ENCODE measurements at regions not wholly inside any gene's neighbourhood (a gene's known extent, or its start where the extent isn't known, plus 50 kb on each side); places are given as distances from the start of the nearest gene placed in this dataset.
"Not testable (repeated sequence)": the region's sequence is repeated elsewhere in the genome, so short reads cannot be mapped to it uniquely, and the experiment has no call there.

DNA sequence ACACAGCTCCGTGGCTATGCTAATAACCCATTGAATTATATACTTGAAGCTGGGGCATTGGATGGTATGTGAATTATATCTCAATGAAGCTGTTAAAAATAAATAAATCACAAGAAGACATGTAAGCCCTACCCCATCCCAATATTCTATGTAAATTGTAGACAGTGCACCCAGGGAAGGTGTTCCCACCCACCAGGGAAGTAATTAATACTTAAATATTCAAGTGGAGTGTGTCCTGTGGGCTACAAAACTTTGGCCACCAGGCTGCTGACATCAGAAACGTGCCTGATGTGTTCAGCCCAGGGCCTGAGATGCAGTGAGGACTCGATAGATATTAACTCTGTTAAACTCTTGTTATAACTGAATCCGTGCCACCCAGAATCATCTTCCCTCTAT lies 240.4 kb upstream of the RREB1 start:
- no peak for DNase-seq (ENCODE audit: low spot score)

DNA sequence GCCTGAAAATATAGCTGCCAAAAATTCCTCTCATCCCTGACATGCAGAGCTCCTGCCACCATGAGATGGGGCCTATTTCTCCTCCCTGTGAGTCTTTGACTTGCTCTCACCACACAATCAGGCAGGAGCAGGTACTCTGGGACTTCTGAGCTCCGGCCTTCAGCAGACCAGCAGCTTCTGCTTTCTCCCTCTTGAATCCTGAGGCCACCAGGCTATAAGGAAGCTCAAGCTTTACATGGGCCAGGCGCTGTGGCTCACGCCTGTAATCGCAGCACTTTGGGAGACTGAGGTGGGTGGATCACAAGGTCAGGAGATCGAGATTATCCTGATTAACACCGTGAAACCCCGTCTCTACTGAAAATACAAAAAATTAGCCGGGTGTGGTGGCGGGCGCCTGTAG lies 238.7 kb upstream of the RREB1 start:
- no peak for DNase-seq (ENCODE audit: low spot score)

DNA sequence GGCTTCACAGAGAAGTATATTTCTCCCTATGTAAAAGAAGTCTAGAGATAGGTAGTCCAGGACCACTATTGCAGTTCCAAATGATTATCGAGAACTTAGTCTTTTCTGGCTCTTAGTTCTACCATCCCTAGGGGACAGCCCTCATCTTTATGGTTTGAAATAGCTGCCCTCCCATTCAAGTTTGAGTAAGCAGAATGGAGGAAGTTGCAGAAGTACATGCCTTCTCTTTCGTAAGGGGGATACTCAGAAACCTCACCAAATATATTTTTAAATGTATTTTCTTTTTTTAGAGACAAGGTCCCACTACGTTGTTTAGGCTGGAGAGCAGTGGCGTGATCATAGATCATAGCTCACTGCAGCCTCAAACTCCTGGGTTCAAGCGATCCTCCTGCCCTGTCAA lies 236.8 kb upstream of the RREB1 start:
- DNase-seq (ENCODE audit: low spot score): no peak

DNA sequence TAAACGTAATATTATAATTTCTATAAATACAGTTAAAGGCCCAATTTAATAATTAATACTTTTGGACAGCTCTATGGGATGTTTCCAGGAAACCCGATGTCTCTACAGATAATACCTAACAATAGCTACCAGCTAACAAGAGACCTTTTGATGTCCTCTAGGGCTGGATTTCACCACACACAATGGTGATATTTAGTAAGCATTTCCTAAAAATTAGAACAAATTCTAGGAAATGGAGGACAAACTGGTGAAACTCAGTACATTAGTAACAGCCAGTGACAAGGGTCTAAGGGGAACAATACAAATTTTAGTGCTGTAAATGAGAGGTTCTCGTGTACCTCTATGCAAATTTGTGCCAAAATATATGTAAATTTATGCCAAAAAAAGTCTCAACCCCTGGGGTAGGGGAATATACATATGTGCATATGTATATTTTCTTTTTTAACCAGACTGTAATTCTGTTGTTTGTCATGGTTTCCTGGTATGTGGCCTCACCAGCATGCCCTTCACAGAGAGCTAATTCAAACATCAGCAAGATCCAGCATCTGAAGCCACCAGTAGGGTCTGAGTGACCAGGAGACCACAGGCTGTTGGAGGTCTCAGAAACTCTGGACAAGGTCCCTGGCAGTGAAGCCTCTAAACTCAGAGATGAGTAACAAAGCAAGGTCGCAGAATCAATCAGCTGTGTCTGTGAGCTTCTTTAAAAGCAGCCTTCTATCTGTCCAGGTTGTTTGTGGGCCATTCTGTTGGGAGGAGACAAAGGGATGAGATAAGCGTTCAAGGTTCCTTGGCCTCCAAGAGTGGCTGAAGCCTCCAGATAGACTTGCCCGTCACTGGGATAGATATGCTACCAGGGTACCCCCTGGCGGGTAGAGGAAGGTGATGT lies 235.1 kb upstream of the RREB1 start:
- no peak for DNase-seq (ENCODE audit: low spot score)

DNA sequence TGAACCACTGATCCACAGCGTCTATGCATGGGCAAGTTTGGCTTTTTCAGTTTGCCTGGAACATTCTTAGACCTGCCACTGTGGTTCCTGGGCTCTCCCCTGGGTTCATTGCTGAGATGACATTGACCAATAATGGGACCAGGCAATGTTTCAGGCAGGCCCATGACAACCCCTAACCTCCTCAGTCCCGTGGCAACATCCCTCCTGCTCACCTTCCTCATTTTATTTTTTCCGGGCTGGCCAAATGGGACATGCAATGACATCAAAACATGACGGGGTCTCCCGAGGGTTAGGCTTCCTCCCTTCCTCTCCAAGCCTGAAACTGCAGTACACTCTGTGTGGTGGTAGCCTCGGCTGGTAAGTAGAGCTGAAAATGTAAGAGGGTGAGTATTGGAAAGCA lies 234.0 kb upstream of the RREB1 start:
- no peak for DNase-seq (ENCODE audit: low spot score)

DNA sequence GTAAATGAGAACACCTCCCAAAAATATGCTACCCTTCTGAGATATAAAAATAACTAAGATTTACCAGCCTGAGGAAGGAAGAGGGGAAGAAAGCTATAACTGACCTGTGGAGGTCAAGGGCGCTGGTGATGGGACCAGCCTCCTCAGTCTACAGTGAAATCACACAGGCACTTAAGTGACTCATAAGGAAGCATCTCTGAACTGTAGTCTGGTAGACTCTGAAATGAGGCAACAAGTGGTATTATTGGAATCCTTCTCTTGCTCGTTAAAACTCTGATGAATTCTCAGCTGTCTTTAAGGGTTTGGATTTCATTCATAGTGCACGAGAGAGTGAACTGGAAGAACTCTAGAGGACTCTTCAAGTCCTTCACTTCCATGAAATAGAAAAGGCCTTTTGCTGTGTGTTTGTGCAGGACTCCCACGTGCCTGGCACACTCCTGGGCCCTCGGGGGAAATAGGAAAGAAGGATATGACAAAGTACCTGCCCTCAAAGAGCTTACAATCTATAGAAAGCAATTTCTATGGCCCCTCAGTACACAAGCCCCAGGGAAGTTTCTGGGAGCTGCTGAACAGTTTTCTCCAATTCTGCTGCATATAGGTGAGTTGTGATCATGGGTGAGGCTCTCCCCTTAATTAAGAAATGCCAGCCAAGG lies 231.8 kb upstream of the RREB1 start:
- DNase-seq (ENCODE audit: low spot score): peak; percentile 53

DNA sequence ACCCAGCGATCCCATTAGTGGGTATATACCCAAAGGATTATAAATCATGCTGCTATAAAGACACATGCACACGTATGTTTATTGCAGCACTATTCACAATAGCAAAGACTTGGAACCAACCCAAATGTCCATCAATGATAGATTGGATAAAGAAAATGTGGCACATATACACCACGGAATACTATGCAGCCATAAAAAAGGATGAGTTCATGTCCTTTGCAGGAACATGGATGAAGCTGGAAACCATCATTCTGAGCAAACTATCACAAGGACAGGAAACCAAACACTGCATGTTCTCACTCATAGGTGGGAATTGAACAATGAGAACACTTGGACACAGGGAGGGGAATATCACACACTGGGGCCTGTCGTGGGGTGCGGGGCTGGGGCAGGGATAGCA lies 230.0 kb upstream of the RREB1 start:
- DNase-seq (ENCODE audit: low spot score): not testable (repeated sequence)

DNA sequence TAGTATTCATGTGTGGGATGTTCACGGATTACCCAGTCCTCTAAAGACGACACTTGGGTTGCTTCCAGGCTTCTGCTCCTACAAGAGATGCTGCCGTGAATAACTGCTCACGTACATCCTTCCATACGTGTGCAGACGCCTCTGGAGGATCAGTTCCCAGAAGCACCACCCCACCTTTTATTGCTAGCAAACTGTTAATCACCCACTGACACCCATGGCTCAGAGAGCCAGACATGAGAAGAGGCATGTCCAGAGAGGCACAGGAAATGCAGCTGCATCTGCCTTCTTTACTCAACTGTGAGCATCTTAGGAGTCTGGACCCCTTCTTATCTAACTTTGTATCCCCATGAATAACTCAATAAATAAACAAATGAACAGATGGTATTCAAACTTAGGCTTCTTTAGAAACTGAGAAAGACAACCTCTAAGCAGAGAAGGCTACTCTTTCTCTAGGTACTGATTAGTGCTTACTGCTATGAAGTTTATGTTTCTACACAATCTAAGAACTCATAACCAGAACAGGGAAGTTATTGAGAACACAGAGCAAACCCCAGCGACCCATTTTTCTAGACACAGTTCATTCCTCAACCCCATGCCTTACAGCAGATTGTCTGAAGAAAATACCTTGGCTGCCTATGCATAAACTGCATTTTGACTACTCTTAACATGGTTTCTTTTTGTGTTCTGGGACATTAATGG lies 228.7 kb upstream of the RREB1 start:
- DNase-seq (ENCODE audit: low spot score): no peak

DNA sequence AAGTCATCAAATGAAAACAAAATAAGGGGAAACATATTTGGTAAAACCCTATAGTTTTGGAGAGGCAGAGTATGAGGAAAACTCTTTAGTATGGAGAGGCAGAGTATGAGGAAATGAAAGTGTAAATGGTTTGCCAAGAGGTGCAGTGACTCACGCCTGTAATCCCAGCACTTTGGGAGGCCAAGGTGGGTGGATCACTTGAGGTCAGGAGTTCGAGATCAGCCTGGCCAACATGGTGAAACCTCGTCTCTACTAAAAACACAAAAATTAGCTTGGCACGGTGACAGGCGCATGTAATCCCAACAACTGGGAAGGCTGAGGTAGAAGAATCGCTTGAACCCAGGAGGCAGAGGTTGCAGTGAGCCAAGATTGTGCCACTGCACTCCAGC lies 228.2 kb upstream of the RREB1 start:
- not testable (repeated sequence) for DNase-seq (ENCODE audit: low spot score)

DNA sequence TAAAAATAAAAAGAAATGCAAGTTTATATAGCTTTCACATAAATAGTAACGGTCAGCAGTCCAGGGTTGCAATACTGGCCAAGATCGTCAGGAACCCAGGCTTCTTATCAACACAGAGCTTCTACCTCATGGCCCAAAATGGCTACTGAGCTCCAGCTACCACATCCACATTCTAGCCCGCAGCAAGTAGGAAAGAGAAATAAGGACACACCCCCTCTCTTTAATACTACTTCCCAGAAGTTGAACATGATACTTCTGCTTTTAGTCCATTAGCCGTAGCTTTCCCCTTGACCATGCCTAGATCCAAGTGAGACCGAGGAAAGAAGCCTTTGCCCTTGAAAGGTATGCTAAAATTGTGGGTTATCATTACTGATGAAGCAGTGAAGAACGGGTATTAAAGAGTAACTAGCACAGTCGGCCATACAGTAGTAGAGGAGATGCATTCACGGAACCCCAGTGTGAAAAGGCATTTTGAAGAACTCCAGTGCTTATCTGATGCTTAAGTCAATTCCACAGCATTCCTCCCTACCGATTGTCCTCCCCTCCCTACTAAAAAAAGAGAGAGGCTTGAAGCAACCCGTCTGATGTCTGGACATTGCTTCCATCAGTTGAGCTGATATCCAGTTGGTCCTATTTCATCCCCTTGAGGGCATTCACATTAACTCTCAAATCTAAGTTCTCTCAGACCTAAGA lies 226.9 kb upstream of the RREB1 start:
- DNase-seq (ENCODE audit: low spot score): no peak

DNA sequence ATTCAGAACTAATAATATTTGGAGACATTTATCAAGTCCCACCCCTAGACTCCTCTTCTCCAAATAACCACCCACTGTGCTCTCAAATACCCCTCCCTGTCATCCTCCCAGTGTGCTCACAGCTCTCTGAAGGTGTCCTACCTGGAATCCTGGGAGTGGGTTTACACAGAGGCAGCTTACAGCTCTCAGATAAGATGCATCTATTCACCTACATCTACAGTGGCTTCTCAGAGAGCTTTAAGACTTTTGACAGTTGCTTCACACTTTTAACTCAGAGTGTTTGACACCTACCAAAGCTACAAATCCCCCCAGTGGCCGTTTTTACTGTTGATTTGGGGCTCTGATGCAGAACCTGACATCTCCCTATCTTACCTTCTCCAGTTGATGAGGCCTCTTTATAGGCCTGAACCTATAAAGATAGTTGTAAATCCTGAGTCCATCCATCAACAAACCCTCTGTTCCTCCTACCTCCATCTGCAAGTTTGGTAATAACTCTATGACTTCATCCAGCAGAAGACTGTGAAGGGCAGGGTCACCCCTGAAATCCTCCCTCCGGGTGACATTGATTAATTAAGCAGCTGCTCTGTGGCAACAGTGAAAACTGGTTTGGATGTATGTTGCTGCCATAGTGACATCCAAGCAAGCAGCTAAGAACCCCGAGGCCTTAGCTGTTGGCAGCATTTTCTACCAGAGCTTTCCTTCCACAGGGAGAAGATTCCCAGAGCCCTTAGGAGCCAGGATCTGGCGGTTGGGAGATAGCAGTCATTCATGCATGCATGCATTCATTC lies 226.1 kb upstream of the RREB1 start:
- DNase-seq (ENCODE audit: low spot score): no peak

DNA sequence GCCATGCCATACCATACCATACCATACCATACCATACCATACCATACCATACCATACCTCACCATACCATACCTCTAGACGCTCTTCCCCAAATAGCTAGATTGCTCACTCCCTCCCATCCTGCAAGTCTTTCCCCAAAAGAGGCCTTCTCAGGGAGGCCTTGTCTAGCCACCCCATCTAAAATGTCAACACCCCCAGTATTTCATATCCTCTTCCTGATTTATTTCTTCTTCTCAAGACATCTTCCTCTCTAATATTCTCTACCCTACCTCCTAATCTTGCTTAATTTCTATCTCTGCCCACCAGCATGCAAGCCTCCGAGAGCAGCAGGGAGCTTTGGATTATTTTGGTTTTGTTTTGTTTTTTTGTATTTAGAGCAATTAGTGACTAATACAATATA lies 225.2 kb upstream of the RREB1 start:
- no peak for DNase-seq (ENCODE audit: low spot score)

DNA sequence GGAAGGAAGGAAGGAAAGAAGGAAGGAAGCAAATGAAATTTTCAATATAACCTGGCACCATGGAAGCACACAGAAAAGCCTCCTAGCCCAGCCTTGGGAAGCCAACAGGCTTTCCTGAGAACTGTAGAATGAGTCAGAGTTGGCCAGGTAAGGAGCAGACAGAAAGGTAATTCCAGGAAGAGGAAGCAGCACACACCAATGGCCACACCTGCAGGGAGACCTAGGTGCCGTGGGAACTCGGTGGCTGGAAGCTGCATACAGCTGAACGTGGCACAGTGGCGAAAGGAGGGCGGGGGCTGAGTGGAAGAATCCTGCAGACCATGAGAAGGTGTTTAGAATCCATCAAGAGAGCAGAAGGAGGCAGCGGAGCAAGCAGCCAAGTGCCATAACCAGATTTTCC lies 224.8 kb upstream of the RREB1 start:
- DNase-seq (ENCODE audit: low spot score): no peak

DNA sequence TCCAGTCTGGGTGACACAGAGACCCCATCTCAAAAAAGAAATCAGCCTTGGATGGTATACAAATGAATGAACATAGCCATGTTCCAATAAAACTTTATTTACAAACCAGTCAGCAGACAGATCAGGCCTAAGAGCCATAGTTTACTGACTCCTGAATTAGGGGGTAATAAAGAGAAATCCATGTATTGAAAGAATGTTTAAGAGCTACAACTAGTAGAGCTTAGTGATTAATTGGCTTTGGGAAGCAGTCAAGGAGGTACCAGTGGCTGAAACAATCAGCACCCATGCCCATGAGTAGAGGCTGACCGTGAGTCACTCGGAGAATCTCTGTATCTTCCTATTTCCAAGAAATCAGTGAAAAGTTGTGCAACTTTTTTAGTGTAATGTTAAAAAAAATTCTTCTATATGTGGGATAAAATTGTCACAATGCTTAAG lies 223.6 kb upstream of the RREB1 start:
- no peak for DNase-seq (ENCODE audit: low spot score)

DNA sequence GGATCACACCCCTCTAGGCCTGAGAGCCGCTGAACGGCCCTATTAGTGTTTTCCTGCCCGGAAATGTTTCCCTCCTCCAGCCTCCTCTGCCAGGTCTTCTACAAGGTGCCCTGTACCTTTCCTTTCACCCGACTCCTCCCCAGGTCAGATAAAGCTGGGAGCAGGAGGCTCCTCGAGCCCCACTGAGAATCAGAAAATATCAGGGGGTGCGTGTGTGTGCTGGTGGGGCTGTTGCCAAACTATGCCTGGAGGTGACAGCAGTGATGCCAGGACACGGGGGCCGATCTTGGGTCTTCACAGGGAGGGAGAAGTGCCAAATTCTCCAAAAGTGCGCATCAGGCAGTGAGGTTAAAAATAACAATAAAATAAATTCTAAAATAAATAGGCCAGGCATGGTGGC lies 222.8 kb upstream of the RREB1 start:
- no peak for DNase-seq (ENCODE audit: low spot score)

DNA sequence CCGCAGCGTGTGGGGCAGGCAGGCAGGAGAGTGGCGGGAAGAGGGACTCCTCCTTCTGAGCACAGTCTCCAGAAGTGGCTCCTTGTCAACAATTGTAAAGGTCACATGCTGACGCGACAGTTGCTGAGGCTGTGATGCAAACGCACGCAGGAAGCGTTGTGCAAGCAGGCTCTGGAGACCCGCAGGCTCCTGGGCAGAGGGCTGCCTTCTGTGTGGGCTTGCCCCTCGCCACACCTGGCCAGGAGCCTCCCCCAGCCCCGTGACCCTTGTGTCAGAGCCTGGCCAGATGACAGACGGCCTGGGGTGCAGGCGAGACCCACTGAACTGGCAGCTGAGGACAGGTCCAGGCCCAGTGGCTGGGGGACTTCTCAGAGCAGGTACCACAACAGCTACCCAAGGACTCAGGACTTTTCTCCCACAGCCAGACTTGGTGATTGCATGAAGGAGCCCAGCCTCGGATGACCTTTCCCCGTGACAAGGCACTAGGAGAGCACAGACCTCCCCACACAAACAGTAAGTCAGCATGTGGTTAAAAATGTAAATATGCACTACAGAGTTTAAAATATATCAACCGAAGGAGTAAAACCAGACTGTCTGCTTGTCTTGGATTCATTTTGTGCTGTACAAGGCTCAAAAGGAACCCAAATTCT lies 222.1 kb upstream of the RREB1 start:
- no peak for DNase-seq (ENCODE audit: low spot score)

DNA sequence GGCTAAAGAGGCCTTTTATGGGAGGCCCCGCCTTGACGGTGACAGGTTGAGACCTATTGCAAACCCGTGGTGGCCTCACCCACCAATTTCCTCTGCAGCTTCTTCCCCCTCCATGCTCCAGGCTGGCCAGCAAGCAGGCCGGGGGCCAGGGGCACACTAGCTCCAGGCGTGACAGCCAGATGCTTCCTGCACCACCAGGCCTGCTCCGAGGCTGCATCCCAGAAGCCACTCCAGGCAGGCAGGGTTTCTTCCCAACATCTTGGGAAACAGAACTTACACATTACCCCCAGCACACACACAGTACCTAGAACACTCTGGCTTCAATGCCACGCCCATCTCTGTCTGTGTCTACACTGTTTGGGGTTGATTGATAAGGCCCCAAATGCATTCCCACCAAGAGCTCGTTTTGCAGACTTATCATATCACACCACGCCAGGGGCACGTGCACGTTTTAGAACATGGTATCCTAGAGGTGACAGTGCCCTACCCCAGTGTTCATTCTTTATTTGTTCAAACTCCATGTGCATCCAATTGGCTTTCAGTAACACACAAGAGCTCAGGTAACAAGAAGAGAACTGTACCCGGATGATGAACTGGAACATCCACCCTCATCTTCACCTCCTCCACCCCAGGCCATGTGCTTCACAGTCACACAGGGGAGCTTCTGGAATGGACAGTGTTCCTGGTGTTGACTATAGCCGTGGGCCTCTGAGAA lies 221.4 kb upstream of the RREB1 start:
- DNase-seq (ENCODE audit: low spot score): no peak

DNA sequence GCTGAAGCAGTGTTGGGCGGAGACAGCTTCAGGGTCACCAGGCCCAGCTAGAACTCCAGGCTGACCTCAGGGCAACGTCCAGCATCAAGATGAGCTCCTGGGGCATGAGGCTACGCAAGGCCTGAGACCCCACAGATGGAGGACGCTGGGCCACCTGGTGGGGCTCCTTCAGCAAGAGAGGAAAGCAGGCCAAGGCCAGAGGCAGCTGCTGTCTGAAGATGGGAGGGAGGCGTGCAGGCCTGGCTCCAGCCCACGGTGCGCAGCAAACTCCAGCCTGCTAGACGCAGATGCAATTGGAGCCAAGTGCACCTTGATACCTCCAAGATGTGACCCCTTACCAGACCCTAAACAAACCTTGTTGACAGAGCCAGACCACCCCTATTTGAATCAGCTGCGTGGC lies 220.9 kb upstream of the RREB1 start:
- DNase-seq (ENCODE audit: low spot score): no peak

DNA sequence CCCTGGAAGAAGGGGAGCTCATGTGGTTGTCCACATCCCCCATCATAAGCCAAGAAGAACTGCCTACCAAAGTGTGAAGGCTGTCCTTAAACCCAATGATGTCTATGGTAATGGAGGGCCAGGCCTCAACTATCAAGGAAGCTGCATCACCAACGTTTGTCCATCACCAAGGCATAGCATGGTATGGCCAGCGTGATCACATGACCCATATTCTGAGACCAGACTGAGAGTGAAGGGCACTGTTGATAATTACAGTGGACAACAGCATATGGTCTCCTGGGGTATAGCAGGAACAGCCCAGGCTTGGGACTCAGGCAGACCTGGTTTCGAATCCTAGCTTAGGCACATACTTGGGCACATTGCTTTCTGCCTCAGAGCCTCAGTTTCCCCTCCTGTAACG lies 218.2 kb upstream of the RREB1 start:
- DNase-seq (ENCODE audit: low spot score): no peak

DNA sequence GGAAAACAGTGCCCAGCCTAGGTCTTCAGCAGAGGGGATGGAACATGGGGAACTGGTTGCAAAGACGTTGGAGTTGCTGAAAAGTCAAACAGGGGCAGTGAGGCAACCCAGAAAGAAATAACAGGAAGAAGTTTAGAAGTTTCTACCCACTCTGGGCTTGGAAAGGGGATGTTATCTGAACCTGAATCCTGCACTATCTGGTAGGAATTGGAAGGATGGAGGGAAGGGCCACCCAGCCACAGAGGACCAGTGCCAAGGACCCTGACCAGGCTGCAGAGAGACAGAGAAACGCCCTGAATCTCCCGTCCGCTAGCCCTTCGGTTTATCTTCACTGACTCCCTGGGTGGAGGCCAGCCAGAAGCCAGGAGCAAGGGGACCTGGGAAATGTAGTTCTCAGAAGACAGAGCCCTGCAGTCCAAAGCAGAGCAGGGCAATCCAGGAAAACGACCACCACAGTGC lies 217.3 kb upstream of the RREB1 start:
- peak; percentile 13 for DNase-seq (ENCODE audit: low spot score)
